HFFc6 (cell line): ENCODE measurements at regions not wholly inside any gene's neighbourhood (a gene's known extent, or its start where the extent isn't known, plus 50 kb on each side); places are given as distances from the start of the nearest gene placed in this dataset.

ENCODE experiments used
- DNase-seq: peaks from one replicate; pipeline ENCODE4 v3.0.0-alpha.2; 2018
- H3K27ac Mint-ChIP-seq: 2 replicates; pipeline ENCODE4 v1.8.0; 2020; ENCODE audit warnings: mild to moderate bottlenecking, mixed read lengths
- H3K27me3 Mint-ChIP-seq: 2 replicates; pipeline ENCODE4 v1.8.0; 2021; ENCODE audit warnings: mild to moderate bottlenecking, moderate library complexity, mixed read lengths; ENCODE audit not compliant: insufficient read depth
- H3K36me3 Mint-ChIP-seq: 2 replicates; pipeline ENCODE4 v1.8.0; 2021; ENCODE audit warnings: low read depth, mixed read lengths
- H3K4me1 Mint-ChIP-seq: 2 replicates; pipeline ENCODE4 v1.8.0; 2020; ENCODE audit warnings: low read depth, mixed read lengths
- H3K4me3 Mint-ChIP-seq: 2 replicates; pipeline ENCODE4 v1.8.0; 2020; ENCODE audit warnings: mild to moderate bottlenecking, moderate library complexity, mixed read lengths
- H3K9me3 Mint-ChIP-seq: 2 replicates; pipeline ENCODE4 v1.8.0; 2020; ENCODE audit warnings: mild to moderate bottlenecking, mixed read lengths
- CTCF ChIP-seq: fragments of 200-600 bp; sonication (generic); IDR thresholded peaks from 2 replicates; pipeline ENCODE4 v1.5.0; 2021; ENCODE audit warnings: antibody characterized with exemption, mild to moderate bottlenecking

- no peak overlapping the region for H3K4me3 Mint-ChIP-seq
- no peak for TF ChIP-seq CTCF
- peaks cover 5% of the 10 kb centered on the region; the same call in 1 of the 2 replicates for H3K36me3 Mint-ChIP-seq
- H3K27me3 Mint-ChIP-seq: no peaks in the 10 kb centered on the region; the same call in 1 of the 2 replicates
- H3K27ac Mint-ChIP-seq: no peak overlapping the region
- no peak for DNase-seq
- H3K4me1 Mint-ChIP-seq: no peaks in the 10 kb centered on the region
- peaks cover 56% of the 10 kb centered on the region for H3K9me3 Mint-ChIP-seq
These were observed 360.5 kb downstream of the FGFR2 start for GRCh38 chr10:121237718-121238117.

- H3K4me3 Mint-ChIP-seq: no peak overlapping the region
These were observed 358.2 kb downstream of the FGFR2 start for GRCh38 chr10:121240011-121240410.

GRCh38 chr10:121240556-121240955 is 357.7 kb downstream of the FGFR2 start:
- DNase-seq: no peak
- Mint-ChIP-seq H3K4me1 (no peaks in the 10 kb centered on the region), H3K27ac (no peak overlapping the region), H3K4me3 (no peak overlapping the region), H3K27me3 (no peaks in the 10 kb centered on the region), H3K36me3 (peaks cover 5% of the 10 kb centered on the region; the same call in 1 of the 2 replicates), H3K9me3 (peaks cover 60% of the 10 kb centered on the region)
- TF ChIP-seq CTCF: no peak

More at GRCh38 chr10:121240011-121240410, 358.2 kb downstream of the FGFR2 start:
- Mint-ChIP-seq H3K9me3 (peaks cover 61% of the 10 kb centered on the region), H3K4me1 (no peaks in the 10 kb centered on the region), H3K27me3 (no peaks in the 10 kb centered on the region), H3K27ac (no peak overlapping the region), H3K36me3 (peaks cover 5% of the 10 kb centered on the region; the same call in 1 of the 2 replicates)
- DNase-seq: no peak
- no peak for TF ChIP-seq CTCF

- peaks cover 59% of the 10 kb centered on the region for H3K9me3 Mint-ChIP-seq
- H3K27ac Mint-ChIP-seq: no peak overlapping the region
- no peaks in the 10 kb centered on the region for H3K4me1 Mint-ChIP-seq
- no peaks in the 10 kb centered on the region for H3K27me3 Mint-ChIP-seq
- H3K4me3 Mint-ChIP-seq: no peak overlapping the region
- DNase-seq: no peak
- TF ChIP-seq CTCF: no peak
- peaks cover 5% of the 10 kb centered on the region; the same call in 1 of the 2 replicates for H3K36me3 Mint-ChIP-seq
These were observed 356.9 kb downstream of the FGFR2 start for GRCh38 chr10:121241337-121241736.

- Mint-ChIP-seq H3K27ac (no peak overlapping the region), H3K4me3 (no peak overlapping the region), H3K4me1 (no peaks in the 10 kb centered on the region), H3K36me3 (peaks cover 5% of the 10 kb centered on the region; the same call in 1 of the 2 replicates), H3K27me3 (no peaks in the 10 kb centered on the region), H3K9me3 (peaks cover 60% of the 10 kb centered on the region)
- TF ChIP-seq CTCF: no peak
- DNase-seq: no peak
These were observed 355.3 kb downstream of the FGFR2 start for GRCh38 chr10:121242741-121243608.
